IMR-90 (cell line): ENCODE measurements at regions not wholly inside any gene's neighbourhood (a gene's known extent, or its start where the extent isn't known, plus 50 kb on each side); places are given as distances from the start of the nearest gene placed in this dataset.

Source experiments
- MAFK ChIP-seq: IDR thresholded peaks from 2 replicates; pipeline ENCODE4 v1.6.1; 2012; ENCODE audit warnings: low read depth, low read length, improper control_type of control experiment
- POLR2A ChIP-seq: IDR thresholded peaks from 2 replicates; pipeline ENCODE4 v1.6.1; 2012; ENCODE audit warnings: mild to moderate bottlenecking, low read depth, low read length

GRCh38 chr2:129400826-129401225 lies 578.6 kb upstream of the RAB6C start:
- TF ChIP-seq POLR2A (no peak), MAFK (no peak)
